GM12878 (cell line): ENCODE measurements at regions not wholly inside any gene's neighbourhood (a gene's known extent, or its start where the extent isn't known, plus 50 kb on each side); places are given as distances from the start of the nearest gene placed in this dataset.

Source experiments
- ATAC-seq: fragments of 200-7000 bp; cut with Tn5 transposase; 3 replicates; pipeline ENCODE4 v1.9.1; 2020; ENCODE audit warnings: mild to moderate bottlenecking, moderate library complexity
- BruUV-seq: library from RNA; stranded (reverse); fragments of 400-500 nt; replicated peaks from 2 replicates; lab custom pipeline; 2021; lab: Mats Ljungman, UMichigan
- CTCF ChIA-PET: fragments of 300-600 bp; sonication (Branson Sonifier 250); formaldehyde crosslinking; extraction: SDS; loops from one replicate; lab custom pipeline; 2021; ENCODE audit warnings: inconsistent platforms; lab: Yijun Ruan, JAX
- POLR2A ChIA-PET: fragments of 350-600 bp; formaldehyde crosslinking; extraction: SDS; loops from one replicate; lab custom pipeline; 2021; ENCODE audit warnings: inconsistent platforms; lab: Charles Lee
- RAD21 ChIA-PET: fragments of 300-600 bp; sonication (Branson Sonifier 250); formaldehyde crosslinking; loops from one replicate; lab custom pipeline; 2023; ENCODE audit warnings: antibody characterized with exemption; ENCODE audit not compliant: unreplicated experiment; lab: Charles Lee
- SMC1A ChIA-PET: fragments of 300-600 bp; sonication (Branson Sonifier 250); formaldehyde crosslinking; loops from one replicate; lab custom pipeline; 2023; ENCODE audit not compliant: unreplicated experiment, uncharacterized antibody; lab: Charles Lee
- DNase-seq: peaks from one replicate; pipeline ENCODE4 v3.0.0-alpha.2; 2011; ENCODE audit warnings: low read depth, low spot score
- FAIRE-seq: peaks from 3 replicates; lab custom pipeline; 2011; peaks lifted over from hg19 to GRCh38; lab: Jason Lieb, UNC
- H2AFZ ChIP-seq: 2 replicates; pipeline ENCODE4 v1.6.0; 2011; ENCODE audit warnings: low read depth, low read length, control low read depth; ENCODE audit not compliant: control insufficient read depth
- H3K27ac ChIP-seq: 2 replicates; pipeline ENCODE4 v1.5.1; 2011; ENCODE audit warnings: control low read depth; ENCODE audit not compliant: control insufficient read depth, insufficient read depth
- H3K27me3 ChIP-seq, 2 experiments: replicated peaks in 1 of 2; 2 replicates each; pipeline versions ENCODE4 v1.6.0 to v1.6.1; 2011; ENCODE audit warnings: low read length in 1 of 2; ENCODE audit not compliant: control insufficient read depth in 2 of 2, insufficient read depth in 2 of 2
- H3K36me3 ChIP-seq, 2 experiments: 2 replicates each; pipeline ENCODE4 v1.5.1; 2011; ENCODE audit warnings: low read length in 1 of 2; ENCODE audit not compliant: control insufficient read depth in 2 of 2, insufficient read depth in 2 of 2
- H3K4me1 ChIP-seq: 2 replicates; pipeline ENCODE4 v1.6.1; 2011; ENCODE audit warnings: mild to moderate bottlenecking, low read length, moderate library complexity, mixed read lengths; ENCODE audit not compliant: control insufficient read depth, insufficient read depth
- H3K4me2 ChIP-seq: 2 replicates; pipeline ENCODE4 v1.6.0; 2011; ENCODE audit warnings: control low read depth; ENCODE audit not compliant: control insufficient read depth, insufficient read depth
- H3K4me3 ChIP-seq: fragments of 200-600 bp; sonication (generic); 2 replicates; pipeline ENCODE4 v1.5.1; 2016
- H3K79me2 ChIP-seq: 2 replicates; pipeline ENCODE4 v1.6.0; 2011; ENCODE audit warnings: low read length; ENCODE audit not compliant: control insufficient read depth, insufficient read depth
- H3K9ac ChIP-seq: 2 replicates; pipeline ENCODE4 v1.8.0; 2011; ENCODE audit warnings: low read length, control low read depth, mixed read lengths; ENCODE audit not compliant: control insufficient read depth, insufficient read depth
- H3K9me3 ChIP-seq: replicated peaks from 3 replicates; pipeline ENCODE4 v1.5.1; 2011; ENCODE audit warnings: mild to moderate bottlenecking, low read length; ENCODE audit not compliant: control insufficient read depth, insufficient read depth
- H4K20me1 ChIP-seq: 2 replicates; pipeline ENCODE4 v1.6.0; 2011; ENCODE audit not compliant: control insufficient read depth, insufficient read depth
- EZH2 ChIP-seq: IDR thresholded peaks from 2 replicates; pipeline ENCODE4 v1.6.1; 2012; ENCODE audit warnings: low read depth, mild to moderate bottlenecking, control low read depth, inconsistent platforms, low read length, borderline replicate concordance; ENCODE audit not compliant: control insufficient read depth
- HDAC2 ChIP-seq: fragments of 200-600 bp; sonication (generic); IDR thresholded peaks from 2 replicates; pipeline ENCODE4 v1.6.1; 2017
- MTA2 ChIP-seq: fragments of 450-650 bp; IDR thresholded peaks from 2 replicates; pipeline ENCODE4 v1.6.1; 2016; ENCODE audit warnings: low read depth, mild to moderate bottlenecking, moderate library complexity
- MXI1 ChIP-seq: fragments of 150-350 bp; IDR thresholded peaks from 2 replicates; pipeline ENCODE4 v1.6.1; 2011; ENCODE audit warnings: low read depth, mild to moderate bottlenecking, inconsistent platforms, low read length, improper control_type of control experiment
- NFYB ChIP-seq: IDR thresholded peaks from 2 replicates; pipeline ENCODE4 v1.6.1; 2011; ENCODE audit warnings: low read depth, mild to moderate bottlenecking, low read length, improper control_type of control experiment, moderate library complexity; ENCODE audit not compliant: insufficient read depth
- PML ChIP-seq: IDR thresholded peaks from 2 replicates; pipeline ENCODE4 v1.6.1; 2012; ENCODE audit warnings: low read length, inconsistent platforms
- TCF3 ChIP-seq: IDR thresholded peaks from 2 replicates; pipeline ENCODE4 v1.6.1; 2012; ENCODE audit warnings: low read depth, mild to moderate bottlenecking, low read length, borderline replicate concordance; ENCODE audit not compliant: insufficient read depth
- TCF7 ChIP-seq: IDR thresholded peaks from 2 replicates; pipeline ENCODE4 v1.6.1; 2014; ENCODE audit warnings: antibody characterized with exemption, borderline replicate concordance
- WGBS: methylation state at CpG from one replicate; pipeline ENCODE4 v1.1.6; 2016; ENCODE audit warnings: low lambda C conversion rate; ENCODE audit not compliant: insufficient replicate concordance, insufficient coverage; ENCODE audit errors: missing lambda C conversion rate; 5-methylcytosine and 5-hydroxymethylcytosine counted together
- in situ Hi-C: fragments of 300-500 bp; cut with MboI; formaldehyde crosslinking; loops from 9 replicates; pipeline ENCODE4 v1.14.3; 2018; ENCODE audit warnings: mixed read lengths
- intact Hi-C: fragments of 100-400 bp; cut with micrococcal nuclease; formaldehyde crosslinking; loops from one replicate; pipeline ENCODE4 v1.14.2; 2022; ENCODE audit not compliant: unreplicated experiment

DNA sequence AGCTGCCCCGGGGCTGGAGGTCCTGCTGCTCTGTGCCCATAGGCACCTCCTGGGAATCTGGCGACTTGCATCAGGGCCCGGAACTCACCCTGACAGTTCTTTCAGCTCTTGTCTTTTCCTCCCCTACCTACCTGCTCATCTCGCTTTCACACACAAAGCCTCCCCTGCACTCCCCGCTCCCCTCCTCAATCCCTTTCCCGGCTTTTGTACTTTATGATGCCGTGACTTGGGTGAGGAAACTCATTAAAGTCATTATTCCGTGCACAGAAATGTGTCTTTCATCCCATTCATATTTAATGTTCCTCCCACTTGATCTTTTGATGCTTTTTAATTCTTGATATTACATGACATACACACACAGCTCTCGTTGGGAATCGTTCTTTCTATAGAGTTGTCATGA is 218.6 kb downstream of the RPS24 start:
- H4K20me1 ChIP-seq, result no peaks in the 10 kb centered on the region
- FAIRE-seq, result no peak
- SMC1A ChIA-PET, result no interaction called here
- H3K27me3 ChIP-seq, result peaks cover 0 to 5% of the 10 kb centered on the region in 2 experiments; a peak in 1 of 4 replicates
- no peak overlapping the region for H3K4me3 ChIP-seq
- CTCF ChIA-PET, result no interaction called here
- no peak overlapping the region for H3K27ac ChIP-seq
- in situ Hi-C loops, result no loop called here
- no TSS peak for BruUV-seq
- H3K9ac ChIP-seq, result no peak overlapping the region
- H3K9me3 ChIP-seq, result no peaks in the 10 kb centered on the region
- no peaks in the 10 kb centered on the region for H3K36me3 ChIP-seq
- no peak for ATAC-seq
- H3K4me1 ChIP-seq, result peaks cover 5% of the 10 kb centered on the region
- DNase-seq, result no peak
- intact Hi-C loops, result no loop called here
- POLR2A ChIA-PET, result no interaction called here
- 48% methylated on average over 10 of the region's 10 CpGs for WGBS
- no peak for TF ChIP-seq TCF7
- no peak for TF ChIP-seq HDAC2
- TF ChIP-seq EZH2, result no peak
- TF ChIP-seq PML, result no peak
- no peak for TF ChIP-seq NFYB
- TF ChIP-seq MXI1, result no peak
- no peak for TF ChIP-seq MTA2
- TF ChIP-seq TCF3, result no peak
- no peaks in the 10 kb centered on the region for H3K79me2 ChIP-seq
- H2AFZ ChIP-seq, result no peak overlapping the region
- H3K4me2 ChIP-seq, result no peak overlapping the region
- RAD21 ChIA-PET, result no interaction called here
